Fibroblast of pulmonary artery (primary cell): ENCODE measurements at regions not wholly inside any gene's neighbourhood (a gene's known extent, or its start where the extent isn't known, plus 50 kb on each side); places are given as distances from the start of the nearest gene placed in this dataset.

Experiments
- DNase-seq: peaks from one replicate; pipeline ENCODE4 v3.0.0-alpha.2; 2010; ENCODE audit warnings: low read depth
- H3K4me3 ChIP-seq: replicated peaks from 2 replicates; pipeline ENCODE4 v1.5.1; 2011; ENCODE audit warnings: low read depth, mild to moderate bottlenecking, control low read depth, low read length, moderate library complexity
- CTCF ChIP-seq: IDR thresholded peaks from 2 replicates; pipeline ENCODE4 v1.5.1; 2011; ENCODE audit warnings: mild to moderate bottlenecking, control low read depth, low read length, inconsistent platforms; ENCODE audit errors: missing control alignments

DNA sequence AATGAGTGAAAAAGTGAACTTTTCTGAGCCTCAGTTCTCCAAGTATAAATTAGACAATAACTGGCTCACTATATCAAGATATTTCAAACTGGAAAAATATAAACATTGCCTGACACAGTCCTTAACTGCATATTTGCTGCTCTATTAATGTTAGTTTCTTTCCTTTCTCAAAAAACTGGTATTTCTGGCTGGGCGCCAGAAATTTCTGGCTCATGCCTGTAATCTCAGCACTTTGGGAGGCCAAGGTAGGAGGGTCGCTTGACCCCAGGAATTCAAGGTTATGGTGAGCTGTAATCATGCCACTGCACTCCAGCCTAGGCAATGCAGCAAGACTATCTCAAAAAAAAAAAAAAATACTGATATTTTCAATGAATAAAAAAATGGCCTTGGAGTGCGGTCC is 227.0 kb downstream of the MAGEB17 start:
- TF ChIP-seq CTCF, result no peak
- H3K4me3 ChIP-seq, result no peak overlapping the region
- DNase-seq, result no peak

GRCh38 chrX:16403808-16404207 is 236.5 kb downstream of the MAGEB17 start:
- TF ChIP-seq CTCF, result no peak
- DNase-seq, result no peak
- no peak overlapping the region for H3K4me3 ChIP-seq

DNA sequence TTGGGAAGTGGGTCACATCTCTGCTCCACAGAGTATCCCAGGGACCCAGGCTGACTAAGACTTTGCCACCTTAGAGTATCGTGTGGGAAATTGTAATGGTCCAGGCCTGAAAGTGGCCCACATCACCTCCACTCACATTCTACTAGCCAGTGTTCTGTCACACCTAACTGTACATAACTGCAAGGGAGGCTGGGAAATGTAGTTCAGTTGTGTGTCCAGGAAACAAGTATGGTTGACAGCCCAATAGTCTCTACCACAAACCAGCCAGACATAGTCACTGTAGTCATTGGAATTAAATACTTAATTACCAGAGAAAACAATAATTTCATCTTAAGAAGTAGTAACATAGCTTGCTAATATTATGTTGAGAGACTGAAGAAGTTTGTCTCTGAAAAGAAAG is 233.4 kb upstream of the S100G start:
- DNase-seq, result no peak
- no peak for TF ChIP-seq CTCF
- H3K4me3 ChIP-seq, result no peak overlapping the region

DNA sequence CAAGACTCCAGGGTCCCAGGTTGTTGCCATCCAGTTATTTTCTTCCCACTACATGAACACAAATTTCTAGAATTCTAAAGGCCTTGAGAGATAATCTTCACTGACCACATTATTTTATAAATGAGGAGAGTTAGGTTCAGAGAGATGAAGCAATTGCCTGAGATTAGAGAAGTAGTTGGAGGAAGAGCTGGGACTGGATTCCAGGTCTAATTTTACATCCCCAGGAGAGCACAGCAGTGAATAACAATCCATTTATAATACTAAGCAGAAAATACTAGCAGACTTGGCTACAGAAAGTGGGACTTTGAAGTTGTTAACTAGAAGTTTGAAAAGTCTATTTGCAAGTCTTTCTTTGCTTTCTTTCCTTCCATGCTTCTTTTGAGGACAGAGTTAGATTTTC is 231.3 kb upstream of the S100G start:
- no peak overlapping the region for H3K4me3 ChIP-seq
- DNase-seq, result no peak
- no peak for TF ChIP-seq CTCF

DNA sequence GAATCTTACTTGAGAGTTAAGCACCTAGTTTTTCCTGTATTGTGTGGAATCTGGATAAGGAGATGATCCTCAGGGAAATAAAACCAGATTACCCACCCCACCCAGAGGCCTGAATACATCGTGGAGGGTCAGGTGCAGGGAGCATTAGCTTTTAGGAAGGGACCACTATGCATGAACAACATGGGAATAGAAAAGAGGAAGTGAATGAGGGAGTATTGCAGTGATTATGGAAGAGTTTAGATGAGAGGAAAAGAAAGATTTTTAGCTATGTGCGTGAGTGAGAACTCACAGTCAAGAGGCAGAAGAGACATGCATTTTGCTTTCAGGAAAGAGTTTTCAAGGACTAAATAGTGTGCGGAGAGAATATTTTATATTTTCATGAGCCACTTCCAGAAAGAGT is 222.3 kb upstream of the S100G start:
- TF ChIP-seq CTCF, result no peak
- H3K4me3 ChIP-seq, result no peak overlapping the region
- DNase-seq, result no peak

GRCh38 chrX:16429406-16429805 is 220.6 kb upstream of the S100G start:
- no peak for TF ChIP-seq CTCF
- peak; percentile 0 for DNase-seq
- H3K4me3 ChIP-seq, result no peak overlapping the region

GRCh38 chrX:16431266-16431665 is 218.7 kb upstream of the S100G start:
- TF ChIP-seq CTCF, result no peak
- no peak for DNase-seq
- no peak overlapping the region for H3K4me3 ChIP-seq
